ENCODE measurements at regions not wholly inside any gene's neighbourhood (a gene's known extent, or its start where the extent isn't known, plus 50 kb on each side); places are given as distances from the start of the nearest gene placed in this dataset.
A peak's percentile ranks its signal among the peaks of the same experiment; 100 is the strongest.
"Not testable (repeated sequence)": the region's sequence is repeated elsewhere in the genome, so short reads cannot be mapped to it uniquely, and the experiment has no call there.

DNA sequence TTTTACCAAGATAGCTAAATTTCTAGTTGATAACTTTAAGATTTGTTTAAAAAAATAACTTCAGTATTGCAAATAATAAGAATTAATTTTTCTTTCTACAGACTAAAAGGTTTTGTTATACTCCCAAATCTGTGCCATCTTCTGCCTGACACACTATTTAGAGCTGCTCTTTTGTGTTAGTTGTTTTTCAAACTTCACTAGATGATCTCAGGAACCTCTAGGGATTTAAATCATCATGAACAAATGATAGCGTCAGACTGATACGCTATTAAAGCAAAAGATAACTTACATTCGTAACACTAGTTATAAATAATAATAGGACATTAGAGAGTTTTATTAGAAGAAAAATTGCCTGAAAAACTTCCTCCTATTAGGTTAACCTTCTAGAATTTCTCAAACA lies 243.1 kb upstream of the CXADR start:
- H3K36me3 ChIP-seq (ENCODE audit: insufficient read depth, low read length, poor library complexity, severe bottlenecking), result no peaks in the 10 kb centered on the region
- H3K27ac ChIP-seq (ENCODE audit: low read depth, low read length, poor library complexity, severe bottlenecking), result no peak overlapping the region
- TF ChIP-seq, protein P1, sequence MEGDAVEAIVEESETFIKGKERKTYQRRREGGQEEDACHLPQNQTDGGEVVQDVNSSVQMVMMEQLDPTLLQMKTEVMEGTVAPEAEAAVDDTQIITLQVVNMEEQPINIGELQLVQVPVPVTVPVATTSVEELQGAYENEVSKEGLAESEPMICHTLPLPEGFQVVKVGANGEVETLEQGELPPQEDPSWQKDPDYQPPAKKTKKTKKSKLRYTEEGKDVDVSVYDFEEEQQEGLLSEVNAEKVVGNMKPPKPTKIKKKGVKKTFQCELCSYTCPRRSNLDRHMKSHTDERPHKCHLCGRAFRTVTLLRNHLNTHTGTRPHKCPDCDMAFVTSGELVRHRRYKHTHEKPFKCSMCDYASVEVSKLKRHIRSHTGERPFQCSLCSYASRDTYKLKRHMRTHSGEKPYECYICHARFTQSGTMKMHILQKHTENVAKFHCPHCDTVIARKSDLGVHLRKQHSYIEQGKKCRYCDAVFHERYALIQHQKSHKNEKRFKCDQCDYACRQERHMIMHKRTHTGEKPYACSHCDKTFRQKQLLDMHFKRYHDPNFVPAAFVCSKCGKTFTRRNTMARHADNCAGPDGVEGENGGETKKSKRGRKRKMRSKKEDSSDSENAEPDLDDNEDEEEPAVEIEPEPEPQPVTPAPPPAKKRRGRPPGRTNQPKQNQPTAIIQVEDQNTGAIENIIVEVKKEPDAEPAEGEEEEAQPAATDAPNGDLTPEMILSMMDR (conservative IDR thresholded peaks at IDR 0.05; ENCODE audit: low read depth, low read length), result no peak
- TF ChIP-seq EZH2 (IDR thresholded peaks at IDR 0.05; ENCODE audit: borderline replicate concordance, low read depth, low read length, poor library complexity, severe bottlenecking), result no peak
- H3K4me1 ChIP-seq (ENCODE audit: insufficient read depth, low read length, poor library complexity, severe bottlenecking), result no peaks in the 10 kb centered on the region
- H3K4me3 ChIP-seq (ENCODE audit: low read depth, low read length, poor library complexity, severe bottlenecking), result no peak overlapping the region
- CTCF ChIA-PET, result no interaction called here
- no peak for DNase-seq (ENCODE audit: low spot score)
- no TSS peak for BruUV-seq (replicated peaks)
- H3K9me3 ChIP-seq (ENCODE audit: low read depth, low read length, poor library complexity, severe bottlenecking), result no peaks in the 10 kb centered on the region
- POLR2A ChIA-PET (ENCODE audit: low non-redundant PET), result no interaction called here
- H3K27me3 ChIP-seq (replicated peaks; ENCODE audit: insufficient read depth, low read depth, low read length, poor library complexity), result no peaks in the 10 kb centered on the region
- intact Hi-C loops (cut with micrococcal nuclease; ENCODE audit: unreplicated experiment), result no loop called here

DNA sequence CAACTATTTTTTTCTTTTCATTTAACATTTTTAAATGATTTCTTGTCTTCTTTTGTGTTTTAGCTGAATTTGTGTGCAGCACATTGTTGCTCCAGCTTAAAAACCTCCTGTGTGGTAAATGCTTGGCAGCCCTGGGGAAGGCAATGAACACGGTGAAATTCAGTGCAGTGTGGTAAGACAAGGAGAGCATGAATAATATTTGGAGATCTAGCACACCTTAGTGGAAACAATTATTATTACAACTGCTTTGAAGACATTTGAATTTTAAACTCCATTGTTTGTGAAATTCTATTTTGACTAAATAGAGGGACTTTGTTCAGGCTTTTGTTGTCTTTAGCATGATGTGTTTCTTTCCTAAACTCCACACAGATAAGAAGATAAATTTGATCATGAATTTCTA lies 242.6 kb upstream of the CXADR start:
- BruUV-seq (replicated peaks), result no TSS peak
- H3K4me1 ChIP-seq (ENCODE audit: insufficient read depth, low read length, poor library complexity, severe bottlenecking), result no peaks in the 10 kb centered on the region
- DNase-seq (ENCODE audit: low spot score), result peak; percentile 44
- H3K9me3 ChIP-seq (ENCODE audit: low read depth, low read length, poor library complexity, severe bottlenecking), result no peaks in the 10 kb centered on the region
- H3K36me3 ChIP-seq (ENCODE audit: insufficient read depth, low read length, poor library complexity, severe bottlenecking), result no peaks in the 10 kb centered on the region
- intact Hi-C loops (cut with micrococcal nuclease; ENCODE audit: unreplicated experiment), result no loop called here
- ChIA-PET CTCF (no interaction called here), POLR2A (ENCODE audit: low non-redundant PET) (no interaction called here)
- TF ChIP-seq, protein P1 (conservative IDR thresholded peaks at IDR 0.05; ENCODE audit: low read depth, low read length), result peak; percentile 34
- no peak for TF ChIP-seq EZH2 (IDR thresholded peaks at IDR 0.05; ENCODE audit: borderline replicate concordance, low read depth, low read length, poor library complexity, severe bottlenecking)
- H3K4me3 ChIP-seq (ENCODE audit: low read depth, low read length, poor library complexity, severe bottlenecking), result no peak overlapping the region
- H3K27ac ChIP-seq (ENCODE audit: low read depth, low read length, poor library complexity, severe bottlenecking), result no peak overlapping the region
- no peaks in the 10 kb centered on the region for H3K27me3 ChIP-seq (replicated peaks; ENCODE audit: insufficient read depth, low read depth, low read length, poor library complexity)

DNA sequence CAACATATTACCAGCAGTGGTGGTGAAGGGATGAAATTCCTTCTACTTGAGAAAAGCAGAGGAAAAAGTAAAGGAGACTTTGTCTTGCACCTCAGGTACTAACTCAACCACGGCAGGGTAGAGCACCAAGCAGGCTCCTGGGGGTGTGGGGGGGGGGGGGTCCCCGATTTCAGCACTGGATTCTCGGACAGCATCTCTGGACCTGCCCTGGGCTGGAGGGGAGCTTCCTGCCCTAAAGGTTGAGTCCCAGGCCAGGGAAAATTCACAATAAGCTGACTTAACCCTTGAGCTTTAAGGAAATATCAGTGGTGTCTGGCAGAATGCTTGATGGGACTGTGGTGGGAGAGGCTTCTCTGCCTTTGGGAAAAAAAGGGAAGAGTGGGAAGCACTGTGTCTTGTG lies 233.2 kb upstream of the CXADR start:
- no peak for TF ChIP-seq EZH2 (IDR thresholded peaks at IDR 0.05; ENCODE audit: borderline replicate concordance, low read depth, low read length, poor library complexity, severe bottlenecking)
- TF ChIP-seq, protein P1 (conservative IDR thresholded peaks at IDR 0.05; ENCODE audit: low read depth, low read length), result no peak
- H3K4me3 ChIP-seq (ENCODE audit: low read depth, low read length, poor library complexity, severe bottlenecking), result no peak overlapping the region
- H3K4me1 ChIP-seq (ENCODE audit: insufficient read depth, low read length, poor library complexity, severe bottlenecking), result no peaks in the 10 kb centered on the region
- no peak overlapping the region for H3K27ac ChIP-seq (ENCODE audit: low read depth, low read length, poor library complexity, severe bottlenecking)
- CTCF ChIA-PET, result no interaction called here
- BruUV-seq (replicated peaks), result no TSS peak
- intact Hi-C loops (cut with micrococcal nuclease; ENCODE audit: unreplicated experiment), result no loop called here
- DNase-seq (ENCODE audit: low spot score), result no peak
- POLR2A ChIA-PET (ENCODE audit: low non-redundant PET), result no interaction called here
- peaks cover 17% of the 10 kb centered on the region for H3K9me3 ChIP-seq (ENCODE audit: low read depth, low read length, poor library complexity, severe bottlenecking)
- H3K27me3 ChIP-seq (replicated peaks; ENCODE audit: insufficient read depth, low read depth, low read length, poor library complexity), result no peaks in the 10 kb centered on the region
- no peaks in the 10 kb centered on the region for H3K36me3 ChIP-seq (ENCODE audit: insufficient read depth, low read length, poor library complexity, severe bottlenecking)

GRCh38 chr21:17293016-17293562 lies 219.8 kb upstream of the CXADR start:
- DNase-seq (ENCODE audit: low spot score); H3K27ac ChIP-seq (ENCODE audit: low read depth, low read length, poor library complexity, severe bottlenecking); H3K4me1 ChIP-seq (ENCODE audit: insufficient read depth, low read length, poor library complexity, severe bottlenecking); H3K9me3 ChIP-seq (ENCODE audit: low read depth, low read length, poor library complexity, severe bottlenecking); CTCF ChIA-PET; POLR2A ChIA-PET (ENCODE audit: low non-redundant PET); intact Hi-C loops (cut with micrococcal nuclease; ENCODE audit: unreplicated experiment); H3K4me3 ChIP-seq (ENCODE audit: low read depth, low read length, poor library complexity, severe bottlenecking); H3K36me3 ChIP-seq (ENCODE audit: insufficient read depth, low read length, poor library complexity, severe bottlenecking); H3K27me3 ChIP-seq (replicated peaks; ENCODE audit: insufficient read depth, low read depth, low read length, poor library complexity); BruUV-seq (replicated peaks): not testable (repeated sequence)

Measured in A673 (cell line).